Femur (tissue), 1 donor: ENCODE measurements at regions not wholly inside any gene's neighbourhood (a gene's known extent, or its start where the extent isn't known, plus 50 kb on each side); places are given as distances from the start of the nearest gene placed in this dataset.

ENCODE experiments used
- DNase-seq: peaks from one replicate; pipeline ENCODE4 v3.0.0-alpha.2; 2017

DNA sequence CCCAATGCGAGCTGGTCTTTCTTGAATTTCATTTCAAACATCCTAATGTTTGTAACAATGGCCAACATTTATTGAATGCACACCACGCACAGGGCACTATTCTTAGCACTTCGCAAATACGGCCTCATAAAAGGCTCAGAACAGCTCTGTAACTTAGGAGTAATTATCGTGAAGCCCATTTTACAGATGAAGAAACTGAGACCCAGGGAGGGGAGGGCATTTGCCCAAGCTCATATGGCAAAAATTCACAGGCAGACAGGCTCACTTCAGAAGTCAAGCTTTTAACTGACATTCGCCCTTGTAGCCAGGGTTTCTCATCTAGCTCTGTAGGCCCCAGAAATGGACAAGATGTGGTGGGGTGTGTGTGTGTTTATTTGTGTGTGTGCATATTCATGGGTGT is 60.3 kb upstream of the TBX3 start:
- DNase-seq: no peak

DNA sequence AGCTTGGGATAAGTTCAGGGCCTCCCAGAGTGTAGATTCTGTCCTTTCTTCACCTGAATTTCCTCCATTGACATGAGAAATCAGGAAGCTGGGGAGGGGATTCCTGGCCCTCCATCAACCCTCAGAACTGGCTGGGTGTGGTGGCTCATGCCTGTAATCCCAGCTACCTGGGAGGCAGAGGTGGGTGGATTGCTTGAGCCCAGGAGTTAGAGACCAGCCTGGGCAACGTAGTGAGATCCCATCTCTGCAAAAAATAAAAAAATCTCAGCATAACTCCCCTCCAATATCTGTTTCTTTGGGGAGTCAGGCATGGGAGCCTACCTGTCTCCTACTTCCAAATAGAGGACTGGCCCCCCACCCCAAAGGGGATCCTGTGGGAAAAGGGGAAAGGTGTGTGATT is 59.8 kb upstream of the TBX3 start:
- DNase-seq: no peak

DNA sequence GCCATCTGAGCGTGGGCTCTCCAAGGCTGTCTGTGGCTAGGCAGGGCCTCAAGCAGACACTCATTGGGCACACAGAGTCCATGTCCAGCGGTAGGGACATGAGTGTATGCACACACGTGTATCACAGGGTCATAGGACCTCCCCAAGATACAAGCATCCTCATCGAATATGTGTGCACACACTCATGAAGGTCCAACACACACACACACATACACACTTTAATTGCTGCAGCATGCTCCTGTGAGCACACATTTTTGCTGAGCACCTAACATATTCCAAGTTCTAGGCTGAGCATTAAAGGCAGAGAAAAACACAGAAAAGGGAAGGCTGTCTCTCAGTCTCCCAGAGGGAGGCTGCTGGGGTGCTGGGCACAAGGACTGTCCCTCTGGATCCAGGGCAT is 59.3 kb upstream of the TBX3 start:
- no peak for DNase-seq

DNA sequence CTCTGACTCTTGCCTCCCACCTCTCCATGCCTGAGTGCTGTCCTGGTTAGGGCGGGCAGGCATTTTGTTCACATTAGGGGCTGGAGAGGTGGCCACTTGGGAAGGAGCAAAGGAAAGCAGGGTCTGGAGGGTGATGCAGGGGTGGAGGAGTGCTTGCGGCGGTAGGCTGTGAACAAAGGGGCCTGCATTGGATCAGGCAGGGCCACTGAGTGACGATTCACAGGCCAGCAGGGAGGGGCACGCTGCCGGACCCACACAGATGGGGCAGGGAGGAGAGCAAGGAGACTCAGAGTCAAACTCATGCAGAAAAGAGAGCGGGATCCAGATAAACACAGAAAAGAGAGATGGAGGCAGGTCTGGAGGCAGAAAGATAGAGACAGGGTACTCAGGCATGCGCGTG is 58.4 kb upstream of the TBX3 start:
- no peak for DNase-seq

DNA sequence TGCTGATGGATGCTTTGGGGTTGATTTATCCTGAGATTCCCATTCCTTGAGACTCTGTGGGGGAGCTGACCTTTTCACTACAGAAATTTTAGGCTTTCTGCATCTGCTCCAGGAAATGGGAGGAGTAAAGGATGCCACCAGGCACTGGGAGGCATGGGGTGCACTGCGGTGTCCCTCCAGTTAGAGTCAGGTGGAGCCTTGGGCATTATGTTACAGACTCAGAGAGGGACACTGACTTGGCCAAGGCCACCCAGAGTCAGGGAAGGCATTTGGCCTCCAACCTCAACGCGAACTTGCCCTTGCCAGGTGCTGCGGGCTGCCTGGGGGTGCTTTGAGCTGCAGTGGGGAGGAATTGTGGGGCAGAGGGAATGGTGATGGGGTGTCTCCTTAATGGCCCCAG is 58.0 kb upstream of the TBX3 start:
- DNase-seq: no peak

DNA sequence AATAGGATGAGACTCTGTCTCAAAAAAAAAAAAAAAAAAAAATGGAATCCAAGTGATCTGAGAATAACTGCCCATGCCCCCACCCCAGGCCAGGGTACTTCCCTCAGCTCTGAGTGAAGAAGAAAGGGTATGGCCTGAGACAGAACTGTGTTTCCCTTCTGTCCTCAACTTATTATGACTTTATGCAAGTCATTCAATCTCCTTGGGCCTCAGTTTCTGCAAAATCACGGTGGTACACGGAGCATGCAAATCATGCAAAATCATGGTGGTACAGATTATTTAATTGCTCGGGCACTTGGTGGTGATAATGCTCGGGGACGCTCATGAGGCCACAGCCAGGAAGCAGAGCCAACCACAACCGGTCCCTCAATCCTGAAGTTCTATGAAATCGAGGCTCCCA is 56.5 kb upstream of the TBX3 start:
- no peak for DNase-seq

DNA sequence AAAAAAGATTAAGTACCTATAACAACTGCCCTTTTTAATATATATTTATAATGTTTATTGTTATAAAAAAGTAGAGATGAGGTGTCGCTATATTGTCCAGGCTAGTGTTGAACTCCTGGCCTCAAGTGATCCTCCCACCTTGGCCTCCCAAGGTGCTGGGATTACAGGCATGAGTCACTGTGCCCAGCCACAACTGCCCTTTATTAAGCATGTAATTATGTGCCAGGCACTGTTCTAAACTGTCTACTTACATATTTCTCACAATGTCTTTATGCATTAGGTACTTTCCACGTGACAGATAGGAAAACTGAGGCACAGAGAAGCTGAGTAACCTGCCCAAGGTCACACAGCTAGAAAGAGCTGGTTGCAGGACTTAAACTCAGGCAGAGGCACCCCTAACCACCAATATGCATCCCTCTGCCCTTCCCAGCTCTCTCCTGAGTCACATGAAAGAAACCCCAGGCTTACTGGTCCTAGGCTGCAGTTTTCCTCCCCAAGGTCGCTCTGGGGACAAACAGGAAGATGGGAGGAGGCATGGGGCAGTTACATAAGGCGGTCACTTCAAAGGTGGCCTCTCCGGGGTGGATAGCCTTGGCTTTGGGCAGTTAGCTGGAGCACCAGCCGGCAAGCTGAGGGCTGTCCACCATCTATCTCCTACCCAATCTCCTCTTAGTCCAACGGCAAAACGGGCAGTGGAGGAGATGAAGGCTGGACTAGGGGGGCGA is 54.6 kb upstream of the TBX3 start:
- no peak for DNase-seq

DNA sequence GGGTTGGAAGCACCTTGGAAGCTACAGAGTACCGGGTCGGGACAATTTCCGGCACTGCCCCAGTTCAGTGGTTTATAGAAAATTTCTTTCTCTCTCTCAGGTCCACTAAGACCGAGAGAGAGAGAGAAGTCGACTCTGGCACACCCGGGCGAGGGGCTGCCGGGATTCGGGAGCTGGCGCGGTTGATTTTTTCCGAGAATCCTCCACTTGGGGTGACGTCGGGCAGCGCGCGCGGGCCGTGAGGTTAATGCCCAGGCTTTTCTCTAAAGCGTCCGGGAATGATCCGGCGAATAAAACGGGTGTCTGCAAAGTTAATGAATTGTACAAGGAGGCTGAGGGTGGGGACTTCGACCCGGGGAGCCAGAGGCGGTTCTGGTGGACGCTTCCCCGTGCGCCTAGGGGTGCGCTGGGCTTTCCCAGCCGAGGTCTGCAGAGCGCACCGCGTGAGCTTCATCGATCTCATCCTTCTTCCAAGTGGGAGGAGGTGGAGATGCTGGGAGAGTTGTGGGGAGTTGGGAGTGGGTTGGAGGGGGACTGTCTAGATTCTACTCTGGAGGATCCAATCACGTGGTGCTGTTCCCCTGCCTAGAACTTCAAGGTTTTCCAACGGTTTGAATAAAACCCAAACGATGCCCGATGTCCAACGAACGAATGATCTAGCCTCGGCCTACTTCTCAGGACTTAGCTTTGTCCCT is 51.9 kb upstream of the TBX3 start:
- no peak for DNase-seq

DNA sequence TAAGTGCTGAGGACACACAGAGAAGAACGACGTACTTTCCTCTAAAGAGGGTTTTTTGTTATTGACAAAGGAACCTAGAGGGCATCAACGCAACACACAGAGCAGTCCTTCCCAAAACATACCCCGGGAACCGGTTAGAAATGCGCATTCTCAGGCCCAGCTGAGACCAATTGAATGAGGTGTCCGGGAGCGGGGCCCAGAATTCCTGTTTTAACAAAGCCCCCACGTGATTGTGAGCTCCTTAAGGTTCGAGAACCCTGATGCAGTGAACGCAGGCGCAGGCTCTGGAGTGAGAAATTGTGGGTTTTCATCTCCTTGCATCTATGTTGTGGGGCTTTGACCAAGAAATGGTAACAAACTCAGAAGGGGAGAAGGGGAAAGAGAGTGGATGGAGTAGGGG is 51.0 kb upstream of the TBX3 start:
- no peak for DNase-seq

DNA sequence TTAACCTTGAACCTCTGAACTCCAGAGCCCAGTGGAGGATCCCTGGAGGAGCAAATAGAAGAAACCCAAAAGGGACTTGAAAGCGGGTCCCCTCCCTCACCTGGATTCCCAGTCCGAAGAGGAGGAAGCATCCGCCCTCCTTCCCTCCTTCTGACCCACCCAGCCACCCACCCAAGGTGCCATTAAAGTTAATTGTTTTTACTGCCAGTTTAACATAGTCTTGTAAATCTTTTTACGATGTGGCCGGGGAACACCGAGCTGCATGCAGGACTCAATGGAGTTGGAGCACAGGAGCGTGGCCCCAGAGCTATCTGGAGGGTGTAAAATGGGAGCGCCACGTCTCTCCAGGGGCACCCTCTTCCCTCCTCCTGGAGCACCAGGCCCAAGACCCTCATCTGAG is 49.9 kb upstream of the TBX3 start:
- no peak for DNase-seq
